Gastroesophageal sphincter (tissue), 3 donors: ENCODE measurements at regions not wholly inside any gene's neighbourhood (a gene's known extent, or its start where the extent isn't known, plus 50 kb on each side); places are given as distances from the start of the nearest gene placed in this dataset.

Source experiments
- CTCF ChIP-seq, 4 experiments: fragments of 200-600 bp in 2 of 4; fragments of 450-650 bp in 2 of 4; sonication (generic) in 1 of 4; IDR thresholded peaks; one replicate each; pipeline ENCODE4 v1.5.1; 2017 to 2019; ENCODE audit warnings: antibody characterized with exemption in 4 of 4, mild to moderate bottlenecking in 2 of 4, moderate library complexity in 2 of 4
- EP300 ChIP-seq: sonication (generic); formaldehyde crosslinking; IDR thresholded peaks from one replicate; pipeline ENCODE4 v1.6.1; 2017; ENCODE audit warnings: antibody characterized with exemption, mild to moderate bottlenecking
- POLR2A ChIP-seq, 2 donors: fragments of 450-650 bp; IDR thresholded peaks; one replicate each; pipeline ENCODE4 v1.6.1; 2017; ENCODE audit warnings: antibody characterized with exemption in 2 of 2, mild to moderate bottlenecking in 2 of 2, moderate library complexity in 1 of 2

DNA sequence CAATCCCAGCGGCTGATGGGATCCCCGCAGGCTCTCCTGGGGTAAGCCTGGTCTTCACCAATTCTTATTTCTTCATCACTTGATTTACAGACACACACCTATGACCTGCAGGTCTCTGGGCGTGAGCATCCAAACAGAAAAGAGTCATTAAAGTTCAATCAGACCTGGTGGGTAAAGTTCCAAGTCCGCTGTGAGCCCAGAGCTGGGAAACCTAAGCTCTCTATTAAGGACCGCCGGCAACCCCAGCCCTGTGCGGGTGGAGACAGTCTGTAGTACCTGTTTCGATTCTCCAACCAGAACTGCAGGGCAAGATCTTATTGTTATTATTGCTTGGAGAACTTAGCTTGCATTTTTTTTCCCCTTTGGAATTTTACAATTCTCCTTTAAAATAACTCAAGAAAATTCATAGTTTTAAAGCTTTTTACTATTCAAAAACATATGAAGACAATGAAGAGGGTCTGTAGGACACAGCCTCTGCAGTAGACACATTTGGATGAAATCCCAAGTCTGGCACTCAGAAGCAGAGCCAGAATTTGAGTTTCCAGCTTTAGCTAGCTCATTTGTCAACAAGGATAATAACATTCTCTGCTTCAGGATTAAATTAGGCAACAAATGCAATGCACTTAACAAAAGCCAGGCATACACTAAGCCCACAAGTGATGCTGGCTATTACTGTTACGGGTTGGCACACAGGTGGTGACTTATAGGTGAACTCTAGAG is 376.4 kb downstream of the INSIG2 start:
- TF ChIP-seq CTCF (IDR thresholded peaks at IDR 0.05) (no peak), POLR2A (IDR thresholded peaks at IDR 0.05) (no peak), EP300 (no peak)
